Endothelial cell of umbilical vein (primary cell): ENCODE measurements at regions not wholly inside any gene's neighbourhood (a gene's known extent, or its start where the extent isn't known, plus 50 kb on each side); places are given as distances from the start of the nearest gene placed in this dataset.
"Not testable (repeated sequence)": the region's sequence is repeated elsewhere in the genome, so short reads cannot be mapped to it uniquely, and the experiment has no call there.

Experiments
- BruUV-seq: library from RNA; stranded (reverse); fragments of 400-500 nt; replicated peaks from 2 replicates; lab custom pipeline; 2021; lab: Mats Ljungman, UMichigan
- CTCF ChIA-PET: fragments of 300-600, 350-600 bp; sonication (Branson Sonifier 250); formaldehyde crosslinking; loops from one replicate; lab custom pipeline; 2021; ENCODE audit warnings: antibody characterized with exemption, inconsistent platforms; lab: Charles Lee
- POLR2A ChIA-PET: fragments of 300-600, 350-600 bp; sonication (Branson Sonifier 250); formaldehyde crosslinking; loops from one replicate; lab custom pipeline; 2021; ENCODE audit warnings: antibody characterized with exemption, inconsistent platforms; lab: Charles Lee
- DNase-seq: peaks from one replicate; pipeline ENCODE4 v3.0.0-alpha.2; 2011; ENCODE audit warnings: low read depth, low spot score
- FAIRE-seq: peaks from 2 replicates; lab custom pipeline; 2011; peaks lifted over from hg19 to GRCh38; lab: Jason Lieb, UNC
- H2AFZ ChIP-seq: 2 replicates; pipeline ENCODE4 v1.6.0; 2012; ENCODE audit warnings: low read depth, low read length, control low read depth, inconsistent platforms
- H3K27ac ChIP-seq: 2 replicates; pipeline ENCODE4 v1.5.1; 2011; ENCODE audit warnings: low read depth, mild to moderate bottlenecking, control low read depth, low read length, moderate library complexity; ENCODE audit not compliant: insufficient read depth
- H3K27me3 ChIP-seq, 2 experiments: 2 replicates each; pipeline versions ENCODE4 v1.6.0 to v1.6.1; 2011; ENCODE audit warnings: low read length in 2 of 2, mixed read lengths in 1 of 2; ENCODE audit not compliant: control insufficient read depth in 2 of 2, insufficient read depth in 2 of 2
- H3K36me3 ChIP-seq, 2 experiments: 2 replicates in 1 of 2; 3 replicates in 1 of 2; pipeline ENCODE4 v1.5.1; 2011; ENCODE audit warnings: low read length in 2 of 2, mild to moderate bottlenecking in 1 of 2, moderate library complexity in 1 of 2; ENCODE audit not compliant: control insufficient read depth in 2 of 2, insufficient read depth in 2 of 2; ENCODE audit errors: extremely low read depth in 1 of 2
- H3K4me1 ChIP-seq: 3 replicates; pipeline ENCODE4 v1.5.1; 2011; ENCODE audit warnings: mild to moderate bottlenecking, low read length; ENCODE audit not compliant: control insufficient read depth, insufficient read depth; ENCODE audit errors: extremely low read depth
- H3K4me2 ChIP-seq: 2 replicates; pipeline ENCODE4 v1.6.1; 2011; ENCODE audit warnings: low read length, control low read depth, mixed read lengths; ENCODE audit not compliant: insufficient read depth
- H3K4me3 ChIP-seq, 3 experiments: fragments of 200-600 bp in 1 of 3; sonication (generic), shearing (Covaris generic) in 1 of 3; replicated peaks in 1 of 3; 2 replicates each; pipeline ENCODE4 v1.5.1; 2011 to 2016; ENCODE audit warnings: control low read depth in 3 of 3, low read length in 3 of 3, mild to moderate bottlenecking in 2 of 3, inconsistent platforms in 1 of 3, low read depth in 1 of 3, moderate library complexity in 1 of 3; ENCODE audit not compliant: insufficient read depth in 1 of 3
- H3K79me2 ChIP-seq: 2 replicates; pipeline ENCODE4 v1.6.0; 2012; ENCODE audit warnings: low read length, inconsistent platforms; ENCODE audit not compliant: control insufficient read depth, insufficient read depth
- H3K9ac ChIP-seq: replicated peaks from 2 replicates; pipeline ENCODE3; 2011; ENCODE audit warnings: low read length, control low read depth; ENCODE audit not compliant: insufficient read depth; ENCODE audit errors: extremely low read depth
- H3K9me1 ChIP-seq: replicated peaks from 3 replicates; pipeline ENCODE4 v1.6.0; 2011; ENCODE audit warnings: mild to moderate bottlenecking, low read length; ENCODE audit not compliant: control insufficient read depth, insufficient read depth; ENCODE audit errors: extremely low read depth
- H3K9me3 ChIP-seq: replicated peaks from 2 replicates; pipeline ENCODE4 v1.5.1; 2012; ENCODE audit warnings: low read length, inconsistent platforms; ENCODE audit not compliant: control insufficient read depth, insufficient read depth
- H4K20me1 ChIP-seq: replicated peaks from 2 replicates; pipeline ENCODE3; 2011; ENCODE audit warnings: mild to moderate bottlenecking, low read length; ENCODE audit not compliant: control insufficient read depth, insufficient read depth; ENCODE audit errors: extremely low read depth
- CTCF ChIP-seq, 2 donors: IDR thresholded peaks; 1 replicate in 1 of 2; 2 replicates in 1 of 2; pipeline ENCODE4 v1.5.1; 2011; ENCODE audit warnings: low read length in 2 of 2, mild to moderate bottlenecking in 2 of 2, moderate library complexity in 2 of 2, control low read depth in 1 of 2, inconsistent platforms in 1 of 2, low read depth in 1 of 2; ENCODE audit not compliant: insufficient read depth in 1 of 2; ENCODE audit errors: extremely low read depth in 1 of 2
- FOS ChIP-seq: IDR thresholded peaks from 2 replicates; pipeline ENCODE4 v1.6.1; 2011; ENCODE audit warnings: mild to moderate bottlenecking, low read length, moderate library complexity, borderline replicate concordance; ENCODE audit not compliant: insufficient read depth
- GATA2 ChIP-seq: IDR thresholded peaks from 2 replicates; pipeline ENCODE4 v1.7.0; 2011; ENCODE audit warnings: low read depth, mild to moderate bottlenecking, moderate library complexity, mixed read lengths, low read length; ENCODE audit not compliant: insufficient read length, insufficient read depth
- JUN ChIP-seq: IDR thresholded peaks from 2 replicates; pipeline ENCODE4 v1.6.1; 2011; ENCODE audit warnings: borderline replicate concordance, low read depth; ENCODE audit not compliant: insufficient read length, insufficient read depth
- MYC ChIP-seq: IDR thresholded peaks from one replicate; pipeline ENCODE4 v1.6.1; 2011; ENCODE audit warnings: mild to moderate bottlenecking, low read depth, low read length
- POLR2A ChIP-seq: IDR thresholded peaks from 2 replicates; pipeline ENCODE4 v1.6.1; 2012; ENCODE audit warnings: low read depth, mild to moderate bottlenecking, control low read depth, low read length
- POLR2AphosphoS5 ChIP-seq: IDR thresholded peaks from 2 replicates; pipeline ENCODE4 v1.6.1; 2012; ENCODE audit warnings: low read depth, mild to moderate bottlenecking, control low read depth, low read length, moderate library complexity; ENCODE audit not compliant: insufficient read depth
- dilution Hi-C: fragments of 300-500 bp; cut with MboI; formaldehyde crosslinking; loops from one replicate; pipeline ENCODE4 v1.15.0; 2019; ENCODE audit warnings: low sequenced_read_pairs; ENCODE audit not compliant: extremely low pct_ligation_motif_present
- intact Hi-C: fragments of 100-400 bp; cut with micrococcal nuclease; formaldehyde crosslinking; loops from one replicate; pipeline ENCODE4 v1.10.0; 2022

- Histone ChIP-seq H3K9me3 (no peaks in the 10 kb centered on the region), H3K79me2 (no peaks in the 10 kb centered on the region), H3K9ac (no peak overlapping the region), H3K4me3 (no peak overlapping the region), H3K27ac (no peak overlapping the region), H3K4me1 (no peaks in the 10 kb centered on the region), H3K27me3 (no peaks in the 10 kb centered on the region), H2AFZ (no peak overlapping the region), H4K20me1 (no peaks in the 10 kb centered on the region), H3K9me1 (no peaks in the 10 kb centered on the region), H3K4me2 (no peak overlapping the region), H3K36me3 (no peaks in the 10 kb centered on the region)
- BruUV-seq = no TSS peak
- TF ChIP-seq GATA2 (no peak), POLR2A (no peak), MYC (no peak), JUN (no peak), FOS (no peak), CTCF (IDR thresholded peaks at IDR 0.05; ENCODE audit: extremely low read depth in 1 of 2, insufficient read depth in 1 of 2, low read depth in 1 of 2, low read length in 2 of 2) (no peak), POLR2AphosphoS5 (no peak)
- DNase-seq (no peak), FAIRE-seq (no peak)
- dilution Hi-C loops = no loop called here
- POLR2A ChIA-PET = no interaction called here
- intact Hi-C loops = no loop called here
- CTCF ChIA-PET = no interaction called here
These were observed 690.7 kb upstream of the FSHR start for GRCh38 chr2:49845021-49845420.

GRCh38 chr2:49844113-49844512 is 689.8 kb upstream of the FSHR start:
- H3K4me2 ChIP-seq, H4K20me1 ChIP-seq, H2AFZ ChIP-seq, dilution Hi-C loops, H3K4me3 ChIP-seq, H3K27ac ChIP-seq, H3K9ac ChIP-seq, POLR2A ChIA-PET, H3K9me3 ChIP-seq, FAIRE-seq, H3K27me3 ChIP-seq, H3K36me3 ChIP-seq, CTCF ChIA-PET, H3K4me1 ChIP-seq, H3K79me2 ChIP-seq, DNase-seq, BruUV-seq, intact Hi-C loops, H3K9me1 ChIP-seq: not testable (repeated sequence)
